Activated CD4-positive, alpha-beta T cell treated with anti-CD3 and anti-CD28 coated beads for 4 hours (primary cell): ENCODE measurements at regions not wholly inside any gene's neighbourhood (a gene's known extent, or its start where the extent isn't known, plus 50 kb on each side); places are given as distances from the start of the nearest gene placed in this dataset.
"Not testable (repeated sequence)": the region's sequence is repeated elsewhere in the genome, so short reads cannot be mapped to it uniquely, and the experiment has no call there.

Experiments
- DNase-seq, 2 donors: peaks; one replicate each; pipeline ENCODE4 v3.0.0-alpha.2; 2020

DNA sequence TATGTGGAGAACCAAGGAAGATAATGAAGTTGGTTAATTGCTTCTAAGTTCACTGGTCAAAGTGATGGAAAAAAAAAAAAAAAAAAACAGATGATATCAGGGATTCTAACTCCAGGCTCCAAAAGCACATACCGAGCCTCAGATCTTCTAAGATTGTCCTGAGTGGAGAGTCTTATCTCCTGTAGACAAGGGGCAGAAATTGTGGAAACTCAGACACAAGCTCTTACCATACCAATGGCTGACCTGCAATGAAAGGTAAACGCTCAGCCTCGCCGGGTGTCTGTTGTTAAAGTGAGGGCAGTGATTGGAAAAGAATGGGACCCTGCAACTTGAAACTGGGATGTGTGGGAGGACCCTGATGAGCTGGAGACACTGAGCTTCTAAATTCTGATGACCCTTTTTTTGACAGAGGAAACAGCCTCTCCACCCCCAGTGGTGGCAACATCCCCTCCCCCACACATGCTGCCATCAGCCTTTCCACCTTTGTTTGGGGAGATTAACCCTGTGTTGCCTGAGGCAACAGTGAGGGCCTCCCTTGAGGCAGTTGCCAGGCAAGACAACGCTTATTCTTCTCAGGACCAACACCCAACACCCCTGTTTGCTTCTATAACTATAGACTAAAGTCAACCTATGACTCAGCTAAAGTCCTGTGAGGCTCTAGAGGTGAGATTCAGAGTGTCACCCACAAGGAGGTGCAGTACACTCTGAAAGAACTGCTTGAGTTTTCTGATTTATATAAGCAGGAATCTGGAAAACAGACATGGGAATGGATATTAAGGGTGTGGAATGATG is 154.0 kb downstream of the THBS2 start:
- no peak for DNase-seq

- DNase-seq: not testable (repeated sequence)
These were observed 155.0 kb downstream of the THBS2 start for GRCh38 chr6:169098651-169099050.

GRCh38 chr6:169098116-169098515 is 155.5 kb downstream of the THBS2 start:
- DNase-seq: no peak

DNA sequence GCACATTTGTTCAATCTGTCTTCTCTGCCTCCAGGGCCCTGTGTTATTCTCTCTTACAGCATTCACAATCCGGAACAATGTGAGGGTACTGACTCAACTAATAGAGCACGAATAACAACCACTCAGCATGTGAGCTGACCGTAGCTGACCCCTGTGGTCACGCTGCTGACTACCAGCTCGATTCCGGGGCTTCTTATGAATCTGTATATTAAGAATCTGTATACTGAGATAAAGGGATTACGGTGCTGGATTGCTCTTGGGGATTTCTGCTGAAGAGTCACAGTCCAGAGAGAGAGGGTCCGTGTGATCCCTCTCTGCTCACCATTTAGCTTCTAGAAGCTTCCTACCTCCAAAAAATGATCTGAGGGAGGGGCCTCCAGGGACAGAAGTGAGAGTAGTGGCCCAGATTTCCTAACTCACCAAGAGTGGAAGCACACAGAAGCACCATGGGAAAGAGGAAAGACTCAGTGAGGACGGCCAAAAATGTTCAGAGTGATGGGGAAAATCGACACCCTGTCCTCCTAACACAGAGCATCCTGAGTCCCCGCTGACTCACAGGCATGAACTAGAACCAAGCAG is 156.2 kb downstream of the THBS2 start:
- DNase-seq: no peak

GRCh38 chr6:169096388-169096787 is 157.3 kb downstream of the THBS2 start:
- no peak for DNase-seq

DNA sequence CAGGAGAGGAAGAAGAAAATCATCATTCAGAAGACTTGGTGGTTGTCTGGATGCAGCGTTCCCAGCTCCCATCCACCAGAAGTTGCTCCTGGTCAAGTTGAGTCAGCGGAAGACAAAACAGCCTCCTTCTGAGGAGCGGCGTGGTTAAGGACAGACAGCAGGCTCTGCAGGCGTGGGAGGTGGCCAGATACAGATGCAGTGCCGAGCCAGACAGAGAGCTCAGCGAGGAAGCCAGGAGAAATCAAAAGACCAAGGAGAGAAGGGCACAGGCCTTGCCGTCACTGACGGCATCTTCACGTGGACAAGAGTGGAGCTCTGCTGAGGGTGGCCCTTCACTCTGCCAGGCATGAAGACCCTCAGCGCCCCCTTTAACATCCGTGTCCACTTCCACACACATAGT is 158.5 kb downstream of the THBS2 start:
- DNase-seq: no peak

DNA sequence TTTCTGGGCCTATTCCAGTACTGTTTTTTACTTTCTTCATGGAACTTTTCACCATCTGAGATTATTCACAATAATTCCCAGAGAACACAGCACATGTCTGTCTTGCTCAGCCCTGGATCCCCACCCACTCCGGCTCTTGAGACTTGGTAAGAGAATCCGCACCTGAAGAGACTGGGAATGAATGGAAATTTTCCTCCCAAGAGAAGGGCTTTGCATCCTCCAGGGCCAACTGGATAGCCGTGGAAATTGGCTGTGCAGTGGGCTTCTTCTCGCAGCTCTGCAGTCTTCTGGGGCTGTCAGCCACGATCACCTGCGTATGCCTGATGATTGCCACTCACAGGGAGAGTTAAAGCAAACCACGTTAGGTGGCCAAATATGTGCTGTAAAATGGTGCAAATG is 159.1 kb downstream of the THBS2 start:
- no peak for DNase-seq

DNA sequence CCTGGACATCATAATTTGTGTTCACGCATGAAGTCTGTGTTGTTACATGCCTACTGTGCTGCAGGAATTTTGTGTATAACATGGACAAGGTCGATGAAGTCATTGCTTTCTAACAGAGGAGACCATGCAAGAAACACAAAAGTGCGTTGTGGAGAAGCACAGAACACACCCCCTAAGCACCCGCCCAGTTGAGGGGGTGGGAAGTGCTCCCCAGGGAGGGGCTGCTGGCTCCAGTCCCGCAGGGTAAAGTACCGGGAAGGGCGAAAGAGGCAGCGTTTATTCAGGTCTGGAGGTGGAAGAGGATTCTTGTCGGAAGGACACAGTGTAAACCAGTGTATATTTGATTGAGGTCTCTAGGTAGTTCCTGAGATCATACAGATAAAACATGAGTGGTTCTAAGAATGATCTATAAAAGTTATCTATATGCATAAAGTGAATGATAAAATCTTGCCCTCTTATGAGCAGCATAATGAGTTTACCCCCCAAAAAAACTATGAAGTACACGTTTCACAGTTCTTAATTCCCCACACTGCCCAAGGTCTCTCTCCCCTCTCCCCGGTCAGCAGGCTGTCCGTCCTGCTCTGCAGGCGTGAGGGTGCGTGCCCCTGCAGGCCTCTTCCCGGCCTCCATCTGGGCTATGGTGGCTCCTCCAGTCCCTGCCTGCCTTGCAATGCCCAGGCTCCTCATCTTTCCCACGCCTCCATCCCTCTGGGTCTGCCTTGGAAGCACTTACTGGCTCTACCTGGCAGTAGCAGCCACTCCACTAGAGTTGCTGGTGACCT is 159.7 kb downstream of the THBS2 start:
- no peak for DNase-seq

DNA sequence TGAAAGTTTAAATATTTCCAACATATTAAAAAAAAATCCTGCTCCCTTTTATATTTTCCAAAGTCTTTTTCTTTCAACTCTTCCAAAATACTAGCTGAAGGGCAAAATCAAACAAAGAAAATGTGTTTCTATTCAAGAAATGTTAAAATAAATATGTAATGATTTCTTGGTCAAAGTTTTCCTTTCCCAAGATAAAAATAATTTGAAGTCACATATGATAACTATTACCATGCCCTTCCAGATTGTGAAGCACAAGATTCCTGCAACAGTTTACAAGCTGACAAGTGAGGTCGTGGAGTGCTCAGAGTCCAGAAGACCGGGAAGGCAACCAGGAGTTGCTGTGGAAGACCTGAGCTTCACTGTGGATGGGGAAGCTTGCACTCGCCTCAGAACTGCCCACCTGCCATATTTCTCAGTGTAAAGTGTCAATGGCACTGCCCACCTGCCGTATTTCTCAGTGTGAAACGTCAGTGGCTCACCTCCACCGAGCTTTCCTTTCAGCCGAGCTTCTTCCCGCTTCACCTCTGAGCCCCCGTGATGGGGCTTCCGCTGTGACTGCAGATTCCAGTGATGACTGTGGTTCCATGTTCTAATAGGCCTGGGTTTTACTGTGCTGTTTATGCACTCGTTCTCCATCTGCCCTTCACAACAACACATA is 160.5 kb downstream of the THBS2 start:
- no peak for DNase-seq

DNA sequence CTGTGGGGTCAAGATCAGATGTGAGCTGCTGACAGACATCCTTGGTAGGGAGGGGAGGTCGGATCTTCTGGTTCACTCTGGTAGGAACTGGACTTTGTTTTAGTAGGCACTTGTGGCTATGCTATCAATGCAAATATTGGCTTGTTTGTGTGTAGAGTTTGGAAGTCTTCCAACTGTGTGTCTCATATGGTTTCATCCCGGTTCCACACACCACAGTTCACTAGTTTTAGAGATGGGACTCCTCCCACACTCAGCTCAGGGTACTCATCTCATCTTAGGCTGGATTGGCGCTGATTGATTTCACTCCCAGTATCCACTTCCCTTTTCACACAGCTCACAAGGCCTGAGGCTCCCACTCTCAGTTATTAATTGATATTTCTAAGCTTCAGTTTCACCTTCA is 161.3 kb downstream of the THBS2 start:
- no peak for DNase-seq

DNA sequence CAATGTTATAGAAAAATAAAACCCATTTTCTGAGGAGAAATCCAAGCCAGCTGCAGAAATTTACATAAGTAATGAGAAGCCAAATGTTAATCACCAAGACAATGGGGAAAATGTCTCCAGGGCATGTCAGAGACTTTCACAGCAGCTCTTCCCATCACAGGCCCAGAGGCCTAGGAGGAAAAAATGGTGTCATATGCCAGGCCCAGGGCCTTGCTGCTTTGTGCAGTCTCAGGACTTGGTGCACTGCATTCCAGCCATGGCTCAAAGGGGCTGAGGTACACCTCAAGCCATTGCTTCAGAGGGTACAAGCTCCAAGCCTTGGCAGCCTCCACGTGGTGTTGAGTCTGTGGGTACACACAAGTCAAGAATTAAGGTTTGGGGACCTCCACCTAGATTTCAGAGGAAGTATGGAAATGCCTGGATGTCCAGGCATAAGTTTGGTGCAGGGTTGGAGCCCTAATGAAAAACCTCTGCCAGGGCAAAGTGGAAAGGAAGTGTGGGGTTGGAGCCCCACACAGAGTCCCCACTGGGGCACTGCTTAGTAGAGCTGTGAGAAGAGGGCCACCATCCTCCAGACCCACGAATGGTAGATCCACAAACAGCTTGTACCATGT is 163.0 kb downstream of the THBS2 start:
- DNase-seq: not testable (repeated sequence)

GRCh38 chr6:169088762-169089161 is 164.9 kb downstream of the THBS2 start:
- no peak for DNase-seq

DNA sequence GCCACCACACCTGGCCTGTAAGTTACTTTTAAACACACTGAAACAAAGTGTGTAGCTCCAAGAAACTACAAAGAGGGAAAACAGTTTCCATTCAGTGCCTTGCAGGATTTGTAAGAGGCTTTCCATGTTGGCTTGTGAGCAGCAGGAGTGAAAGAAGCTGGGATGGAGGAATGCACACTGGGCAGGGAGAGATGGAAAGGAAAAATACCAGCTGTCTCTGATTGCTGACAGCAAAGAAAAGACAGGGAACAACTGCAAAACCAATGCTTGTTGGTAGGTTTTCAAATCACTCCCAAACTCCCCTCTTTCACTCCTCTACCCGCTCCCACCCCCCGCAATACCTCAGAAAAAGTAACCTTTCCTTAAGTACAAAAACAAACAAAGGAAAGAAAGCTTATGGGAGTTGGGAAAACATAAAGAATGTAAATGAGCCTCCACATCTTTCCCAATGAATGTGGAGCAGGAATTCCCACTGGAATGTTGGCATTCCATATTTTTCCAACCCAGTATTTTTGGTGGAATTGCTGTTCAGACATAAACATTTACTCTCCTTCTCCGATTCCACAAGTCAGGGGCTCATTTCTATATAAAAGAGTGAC is 166.1 kb downstream of the THBS2 start:
- no peak for DNase-seq

DNA sequence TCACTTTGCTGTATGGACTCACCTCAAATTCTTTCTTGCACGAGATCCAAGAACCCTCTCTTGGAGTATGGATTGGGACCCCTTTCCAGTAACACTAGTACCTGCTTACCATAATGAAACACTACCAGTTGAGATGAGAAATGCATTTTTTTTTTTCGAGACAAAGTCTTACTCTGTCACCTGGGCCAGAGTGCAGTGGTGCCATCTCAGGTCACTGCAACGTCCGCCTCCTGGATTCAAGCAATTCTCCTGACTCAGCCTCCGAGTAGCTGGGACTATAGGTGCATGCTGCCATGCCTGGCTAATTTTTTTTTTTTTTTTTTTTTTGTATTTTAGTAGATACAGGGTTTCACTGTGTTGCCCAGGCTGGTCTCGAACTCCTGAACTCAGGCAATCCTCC is 167.0 kb downstream of the THBS2 start:
- not testable (repeated sequence) for DNase-seq

DNA sequence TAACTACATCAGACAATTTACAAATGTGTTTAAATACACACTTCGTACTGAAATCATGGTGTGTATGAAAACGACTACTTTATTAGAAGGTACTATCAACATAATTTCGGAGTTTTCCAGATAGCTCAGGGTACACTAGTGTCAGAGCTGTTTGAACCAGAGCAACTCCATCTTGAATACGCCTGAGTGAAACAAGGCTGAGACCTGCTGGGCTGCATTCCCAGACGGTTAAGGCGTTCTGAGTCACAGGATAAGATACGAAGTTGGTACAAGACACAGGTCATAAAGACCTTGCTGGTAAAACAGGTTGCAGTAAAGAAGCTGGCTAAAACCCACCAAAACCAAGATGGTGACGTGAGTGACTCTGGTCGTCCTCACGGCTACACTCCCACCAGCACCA is 167.6 kb downstream of the THBS2 start:
- DNase-seq: no peak

DNA sequence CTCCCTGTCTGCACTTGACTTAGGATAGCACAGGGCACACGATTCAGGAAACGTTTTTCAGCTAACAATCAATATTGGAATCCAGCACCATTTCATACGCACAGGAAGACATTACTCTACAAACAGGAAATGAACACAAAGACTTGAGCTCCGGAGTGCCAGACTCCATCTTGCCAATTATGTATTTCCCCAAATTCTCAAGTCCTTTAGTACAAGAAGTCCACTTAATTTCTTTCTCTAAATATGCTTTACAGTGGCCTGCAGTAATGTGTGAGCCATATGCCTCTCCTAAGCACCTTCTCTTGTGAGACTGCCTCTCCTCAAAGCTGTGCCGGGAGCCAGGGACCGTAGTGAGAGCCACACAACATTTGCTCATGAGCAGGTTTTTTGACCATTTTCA is 168.2 kb downstream of the THBS2 start:
- DNase-seq: no peak

- not testable (repeated sequence) for DNase-seq
These were observed 169.1 kb downstream of the THBS2 start for GRCh38 chr6:169084557-169084956.

DNA sequence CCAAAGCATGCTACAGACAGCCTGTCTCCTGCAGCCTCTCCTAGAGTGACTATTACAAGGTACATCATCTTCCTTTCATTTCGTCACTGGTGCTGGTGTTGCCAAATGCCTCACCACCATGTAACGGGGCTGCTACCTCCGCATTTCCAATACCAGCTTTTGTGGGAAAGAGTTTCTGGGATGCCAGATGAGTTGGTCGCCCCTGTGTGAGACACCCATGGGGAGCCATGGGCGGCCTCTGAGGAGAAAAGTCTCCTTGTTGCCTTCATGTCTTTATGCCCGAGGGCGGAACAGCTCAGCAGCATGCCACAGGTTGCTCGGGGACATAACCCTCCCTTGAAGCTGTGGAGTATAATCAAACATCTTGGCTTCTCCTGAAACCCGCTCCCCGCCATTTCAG is 169.6 kb downstream of the THBS2 start:
- no peak for DNase-seq

DNA sequence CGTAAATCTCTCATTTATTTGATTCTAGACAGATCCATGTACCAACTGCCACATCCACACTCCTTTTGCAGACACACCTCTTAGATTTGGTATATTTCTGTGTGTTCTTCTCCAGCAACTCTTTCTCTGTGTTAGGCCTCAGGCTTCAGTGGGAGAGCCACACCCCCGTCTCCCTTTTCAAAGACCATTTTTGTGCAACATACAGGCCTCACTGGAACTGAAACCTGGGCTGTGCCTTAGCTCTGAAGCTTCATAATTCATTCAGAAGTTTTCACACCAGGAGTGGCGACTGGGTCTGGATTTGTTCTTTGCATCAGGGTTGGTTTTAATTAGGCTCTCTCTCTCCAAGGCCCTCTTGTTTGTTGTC is 170.2 kb downstream of the THBS2 start:
- no peak for DNase-seq

- no peak for DNase-seq
These were observed 170.7 kb downstream of the THBS2 start for GRCh38 chr6:169082817-169083507.

- no peak for DNase-seq
These were observed 171.6 kb downstream of the THBS2 start for GRCh38 chr6:169082093-169082492.

DNA sequence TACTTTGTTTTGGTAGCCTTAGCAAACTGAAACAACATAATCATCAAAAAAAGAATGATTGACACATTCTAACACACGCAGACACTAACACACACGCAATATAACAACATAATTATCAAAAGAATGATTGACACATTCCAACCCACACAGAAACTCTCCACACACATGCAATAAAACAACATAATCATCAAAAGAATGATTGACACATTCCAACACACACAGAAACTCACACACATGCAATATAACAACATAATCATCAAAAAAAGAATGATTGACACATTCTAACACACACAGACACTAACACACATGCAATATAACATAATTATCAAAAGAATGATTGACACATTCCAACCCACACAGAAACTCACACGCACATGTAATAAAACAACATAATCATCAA is 172.4 kb downstream of the THBS2 start:
- no peak for DNase-seq
